ENCODE measurements at regions not wholly inside any gene's neighbourhood (a gene's known extent, or its start where the extent isn't known, plus 50 kb on each side); places are given as distances from the start of the nearest gene placed in this dataset.

- TF ChIP-seq CTCF (IDR thresholded peaks at IDR 0.05) (no peak), POLR2A (IDR thresholded peaks at IDR 0.05) (no peak)
Measured at GRCh38 chr6:14832427-14832826, 413.4 kb upstream of the JARID2 start.
